K562 (cell line): ENCODE measurements at regions not wholly inside any gene's neighbourhood (a gene's known extent, or its start where the extent isn't known, plus 50 kb on each side); places are given as distances from the start of the nearest gene placed in this dataset.

Experiments used
- ATAC-seq: fragments of 200-7000 bp; cut with Tn5 transposase; 3 replicates; pipeline ENCODE4 v1.9.1; 2020; ENCODE audit warnings: moderate library complexity
- BruUV-seq: library from RNA; stranded (reverse); fragments of 400-500 nt; replicated peaks from 2 replicates; lab custom pipeline; 2021; lab: Mats Ljungman, UMichigan
- CTCF ChIA-PET: fragments of 300-600 bp; formaldehyde crosslinking; extraction: SDS; loops from one replicate; lab custom pipeline; 2021; ENCODE audit warnings: low intra/inter-chr PET ratio; lab: Yijun Ruan, JAX
- POLR2A ChIA-PET: fragments of 300-600, 350-650 bp; sonication (Branson Sonifier 250); formaldehyde crosslinking; extraction: SDS; loops from one replicate; lab custom pipeline; 2021; ENCODE audit warnings: antibody characterized with exemption, inconsistent platforms; lab: Yijun Ruan, JAX
- DNase-seq, 4 experiments: peaks; one replicate each; pipeline versions ENCODE4 v3.0.0 to v3.0.0-alpha.2; 2011 to 2018; ENCODE audit warnings: low spot score in 3 of 4, mixed read lengths in 3 of 4; ENCODE audit errors: extremely low read depth in 1 of 4
- FAIRE-seq: peaks from 2 replicates; lab custom pipeline; 2011; peaks lifted over from hg19 to GRCh38; lab: Jason Lieb, UNC
- H2AFZ ChIP-seq: 2 replicates; pipeline ENCODE4 v1.6.0; 2011; ENCODE audit warnings: low read depth, low read length, control low read depth, inconsistent platforms
- H3K27ac ChIP-seq: fragments of 200-600 bp; 3 replicates; pipeline ENCODE4 v1.8.0; 2011; ENCODE audit warnings: low read depth, mild to moderate bottlenecking, control low read depth, inconsistent platforms, low read length, moderate library complexity, mixed read lengths; ENCODE audit errors: extremely low read depth
- H3K27me3 ChIP-seq, 2 experiments: fragments of 300-600 bp in 1 of 2; 2 replicates in 1 of 2; 3 replicates in 1 of 2; pipeline versions ENCODE4 v1.6.0 to v1.8.0; 2011; ENCODE audit warnings: inconsistent platforms in 2 of 2, low read length in 2 of 2, mild to moderate bottlenecking in 1 of 2, mixed read lengths in 1 of 2, moderate library complexity in 1 of 2; ENCODE audit not compliant: control insufficient read depth in 2 of 2, insufficient read depth in 2 of 2
- H3K36me3 ChIP-seq: fragments of 300-600 bp; 3 replicates; pipeline ENCODE4 v1.8.0; 2011; ENCODE audit warnings: mild to moderate bottlenecking, low read length, inconsistent platforms; ENCODE audit not compliant: control insufficient read depth, insufficient read depth
- H3K4me1 ChIP-seq, 2 experiments: fragments of 200-600 bp in 1 of 2; replicated peaks in 1 of 2; 2 replicates in 1 of 2; 3 replicates in 1 of 2; pipeline versions ENCODE4 v1.5.1 to v1.8.0; 2011; ENCODE audit warnings: inconsistent platforms in 2 of 2, low read length in 2 of 2, mild to moderate bottlenecking in 1 of 2, mixed read lengths in 1 of 2, moderate library complexity in 1 of 2; ENCODE audit not compliant: control insufficient read depth in 2 of 2, insufficient read depth in 2 of 2
- H3K4me2 ChIP-seq: 2 replicates; pipeline ENCODE4 v1.6.1; 2011; ENCODE audit warnings: low read length, control low read depth, inconsistent platforms, mixed read lengths; ENCODE audit not compliant: insufficient read depth
- H3K4me3 ChIP-seq: fragments of 200-600 bp; sonication (generic), shearing (Covaris generic); 2 replicates; pipeline ENCODE4 v1.5.1; 2016; ENCODE audit warnings: control low read depth, inconsistent platforms
- H3K79me2 ChIP-seq: fragments of 200-600 bp; 3 replicates; pipeline ENCODE4 v1.8.0; 2011; ENCODE audit warnings: low read length, inconsistent platforms; ENCODE audit not compliant: control insufficient read depth, insufficient read depth
- H3K9ac ChIP-seq, 2 experiments: 2 replicates each; pipeline versions ENCODE4 v1.6.0 to v1.6.1; 2011; ENCODE audit warnings: low read depth in 2 of 2, low read length in 2 of 2, control low read depth in 1 of 2, inconsistent platforms in 1 of 2, mild to moderate bottlenecking in 1 of 2, mixed read lengths in 1 of 2; ENCODE audit not compliant: insufficient read depth in 1 of 2
- H3K9me1 ChIP-seq: one replicate; pipeline ENCODE4 v1.6.0; 2011; ENCODE audit warnings: inconsistent platforms, mild to moderate bottlenecking, low read length, moderate library complexity; ENCODE audit not compliant: control insufficient read depth, insufficient read depth
- H3K9me3 ChIP-seq: replicated peaks from 2 replicates; pipeline ENCODE4 v1.5.1; 2011; ENCODE audit warnings: low read depth, low read length, inconsistent platforms; ENCODE audit not compliant: control insufficient read depth, insufficient read depth
- H4K20me1 ChIP-seq: replicated peaks from 2 replicates; pipeline ENCODE4 v1.6.1; 2011; ENCODE audit warnings: low read length, inconsistent platforms, mixed read lengths; ENCODE audit not compliant: control insufficient read depth, insufficient read depth
- FOS ChIP-seq: IDR thresholded peaks from 3 replicates; pipeline ENCODE4 v1.6.1; 2011; ENCODE audit not compliant: insufficient read length; ENCODE audit errors: extremely low read depth
- KDM2B ChIP-seq: fragments of 250-450 bp; sonication (Bioruptor Pico); IDR thresholded peaks from 2 replicates; pipeline ENCODE4 v1.8.0; 2021; ENCODE audit warnings: mild to moderate bottlenecking, moderate library complexity
- NCOR1 ChIP-seq: fragments of 450-650 bp; IDR thresholded peaks from 2 replicates; pipeline ENCODE4 v1.6.1; 2016; ENCODE audit warnings: mild to moderate bottlenecking, moderate library complexity
- ZC3H4 ChIP-seq: sonication (generic); formaldehyde crosslinking; IDR thresholded peaks from 2 replicates; pipeline ENCODE4 v1.9.0; 2021; ENCODE audit warnings: missing genetic modification reagents, borderline replicate concordance
- ZNF668 ChIP-seq: fragments of 250-450 bp; sonication (Bioruptor Pico); IDR thresholded peaks from 2 replicates; pipeline ENCODE4 v1.8.0; 2022; ENCODE audit warnings: mild to moderate bottlenecking, inconsistent platforms
- ZNF76 ChIP-seq: fragments of 250-450 bp; sonication (Bioruptor Pico); IDR thresholded peaks from 2 replicates; pipeline ENCODE4 v1.4.0; 2020; ENCODE audit warnings: mild to moderate bottlenecking, moderate library complexity, borderline replicate concordance
- WGBS: fragments of 100-300 bp; shearing (Covaris generic); methylation state at CpG from one replicate; pipeline ENCODE4 v1.1.6; 2016; ENCODE audit warnings: low coverage, mixed read lengths; ENCODE audit not compliant: insufficient coverage; ENCODE audit errors: missing lambda C conversion rate; 5-methylcytosine and 5-hydroxymethylcytosine counted together
- in situ Hi-C: fragments of 300-500 bp; cut with MboI; formaldehyde crosslinking; loops from 4 replicates; pipeline ENCODE4 v1.15.0; 2018; ENCODE audit warnings: inconsistent platforms, mixed read lengths
- intact Hi-C: fragments of 100-400 bp; cut with micrococcal nuclease; formaldehyde crosslinking; loops from 2 replicates; pipeline ENCODE4 v1.14.2; 2022
- TF ChIP-seq, protein P1 (sequence below): fragments of 450-650 bp; IDR thresholded peaks from 2 replicates; pipeline ENCODE4 v1.7.1; 2018; ENCODE audit warnings: mild to moderate bottlenecking, low read depth; ENCODE audit not compliant: partially characterized antibody
- TF ChIP-seq, protein P2 (sequence below): fragments of 250-450 bp; sonication (Bioruptor Pico); IDR thresholded peaks from 2 replicates; pipeline ENCODE4 v1.5.0; 2021; ENCODE audit warnings: mild to moderate bottlenecking, borderline replicate concordance
- TF ChIP-seq, protein P3 (sequence below), 2 experiments: IDR thresholded peaks in 1 of 2; conservative IDR thresholded peaks in 1 of 2; 2 replicates each; pipeline ENCODE4 v1.6.1; 2016; ENCODE audit warnings: low read depth in 2 of 2, mild to moderate bottlenecking in 1 of 2, missing compliant biosample characterization in 1 of 2, missing genetic modification characterization in 1 of 2, moderate library complexity in 1 of 2

DNA sequence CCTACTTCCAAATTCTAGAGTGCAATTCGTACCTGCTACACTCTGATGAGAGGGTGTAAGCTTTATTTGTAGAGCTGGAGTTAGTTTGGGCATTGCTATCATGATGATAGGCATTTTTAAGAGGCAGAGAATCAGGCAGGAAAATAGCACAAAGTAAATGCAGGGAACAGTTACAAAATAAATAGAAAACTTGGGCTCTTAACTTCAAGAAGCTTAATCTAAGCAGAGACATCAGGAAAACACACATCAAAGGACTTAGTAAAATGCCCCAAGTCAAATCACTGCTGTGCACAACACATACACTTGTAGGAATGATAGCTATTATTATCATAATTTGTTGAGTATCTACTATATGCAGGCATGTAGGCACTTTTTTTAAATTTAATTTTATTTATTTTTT, 381.2 kb downstream of the CD83 start:
- no peaks in the 10 kb centered on the region for H4K20me1 ChIP-seq
- no peak overlapping the region for H3K4me2 ChIP-seq
- ATAC-seq (no peak), FAIRE-seq (no peak), DNase-seq (no peak)
- H3K4me1 ChIP-seq = peaks cover 5 to 13% of the 10 kb centered on the region in 2 experiments; a peak in 4 of 5 replicates
- H3K9me1 ChIP-seq = no peaks in the 10 kb centered on the region
- in situ Hi-C loops (no loop called here), intact Hi-C loops (no loop called here)
- H3K4me3 ChIP-seq = no peak overlapping the region
- TF ChIP-seq ZC3H4 (CRISPR knock-in tag) (no peak), KDM2B (no peak), ZNF76 (CRISPR knock-in tag) (no peak), ZNF668 (CRISPR knock-in tag) (no peak), FOS (no peak), NCOR1 (no peak)
- TF ChIP-seq, protein P1, sequence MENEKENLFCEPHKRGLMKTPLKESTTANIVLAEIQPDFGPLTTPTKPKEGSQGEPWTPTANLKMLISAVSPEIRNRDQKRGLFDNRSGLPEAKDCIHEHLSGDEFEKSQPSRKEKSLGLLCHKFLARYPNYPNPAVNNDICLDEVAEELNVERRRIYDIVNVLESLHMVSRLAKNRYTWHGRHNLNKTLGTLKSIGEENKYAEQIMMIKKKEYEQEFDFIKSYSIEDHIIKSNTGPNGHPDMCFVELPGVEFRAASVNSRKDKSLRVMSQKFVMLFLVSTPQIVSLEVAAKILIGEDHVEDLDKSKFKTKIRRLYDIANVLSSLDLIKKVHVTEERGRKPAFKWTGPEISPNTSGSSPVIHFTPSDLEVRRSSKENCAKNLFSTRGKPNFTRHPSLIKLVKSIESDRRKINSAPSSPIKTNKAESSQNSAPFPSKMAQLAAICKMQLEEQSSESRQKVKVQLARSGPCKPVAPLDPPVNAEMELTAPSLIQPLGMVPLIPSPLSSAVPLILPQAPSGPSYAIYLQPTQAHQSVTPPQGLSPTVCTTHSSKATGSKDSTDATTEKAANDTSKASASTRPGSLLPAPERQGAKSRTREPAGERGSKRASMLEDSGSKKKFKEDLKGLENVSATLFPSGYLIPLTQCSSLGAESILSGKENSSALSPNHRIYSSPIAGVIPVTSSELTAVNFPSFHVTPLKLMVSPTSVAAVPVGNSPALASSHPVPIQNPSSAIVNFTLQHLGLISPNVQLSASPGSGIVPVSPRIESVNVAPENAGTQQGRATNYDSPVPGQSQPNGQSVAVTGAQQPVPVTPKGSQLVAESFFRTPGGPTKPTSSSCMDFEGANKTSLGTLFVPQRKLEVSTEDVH = no peak
- TF ChIP-seq, protein P2, sequence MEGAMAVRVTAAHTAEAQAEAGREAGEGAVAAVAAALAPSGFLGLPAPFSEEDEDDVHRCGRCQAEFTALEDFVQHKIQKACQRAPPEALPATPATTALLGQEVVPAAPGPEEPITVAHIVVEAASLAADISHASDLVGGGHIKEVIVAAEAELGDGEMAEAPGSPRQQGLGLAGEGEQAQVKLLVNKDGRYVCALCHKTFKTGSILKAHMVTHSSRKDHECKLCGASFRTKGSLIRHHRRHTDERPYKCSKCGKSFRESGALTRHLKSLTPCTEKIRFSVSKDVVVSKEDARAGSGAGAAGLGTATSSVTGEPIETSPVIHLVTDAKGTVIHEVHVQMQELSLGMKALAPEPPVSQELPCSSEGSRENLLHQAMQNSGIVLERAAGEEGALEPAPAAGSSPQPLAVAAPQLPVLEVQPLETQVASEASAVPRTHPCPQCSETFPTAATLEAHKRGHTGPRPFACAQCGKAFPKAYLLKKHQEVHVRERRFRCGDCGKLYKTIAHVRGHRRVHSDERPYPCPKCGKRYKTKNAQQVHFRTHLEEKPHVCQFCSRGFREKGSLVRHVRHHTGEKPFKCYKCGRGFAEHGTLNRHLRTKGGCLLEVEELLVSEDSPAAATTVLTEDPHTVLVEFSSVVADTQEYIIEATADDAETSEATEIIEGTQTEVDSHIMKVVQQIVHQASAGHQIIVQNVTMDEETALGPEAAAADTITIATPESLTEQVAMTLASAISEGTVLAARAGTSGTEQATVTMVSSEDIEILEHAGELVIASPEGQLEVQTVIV (CRISPR knock-in tag) = no peak
- TF ChIP-seq, protein P3, sequence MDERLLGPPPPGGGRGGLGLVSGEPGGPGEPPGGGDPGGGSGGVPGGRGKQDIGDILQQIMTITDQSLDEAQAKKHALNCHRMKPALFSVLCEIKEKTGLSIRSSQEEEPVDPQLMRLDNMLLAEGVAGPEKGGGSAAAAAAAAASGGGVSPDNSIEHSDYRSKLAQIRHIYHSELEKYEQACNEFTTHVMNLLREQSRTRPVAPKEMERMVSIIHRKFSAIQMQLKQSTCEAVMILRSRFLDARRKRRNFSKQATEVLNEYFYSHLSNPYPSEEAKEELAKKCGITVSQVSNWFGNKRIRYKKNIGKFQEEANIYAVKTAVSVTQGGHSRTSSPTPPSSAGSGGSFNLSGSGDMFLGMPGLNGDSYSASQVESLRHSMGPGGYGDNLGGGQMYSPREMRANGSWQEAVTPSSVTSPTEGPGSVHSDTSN (CRISPR knock-in tag; IDR thresholded peaks at IDR 0.05; ENCODE audit: low read depth) = no peak
- TF ChIP-seq, protein P3 (tag; conservative IDR thresholded peaks at IDR 0.05; ENCODE audit: low read depth) = no peak
- no peak overlapping the region for H3K27ac ChIP-seq
- POLR2A ChIA-PET = interaction anchor here (2.2 kb wide), 1 partner anchor 10 kb away, joined by 9 read pairs; no protein-coding TSS in a partner anchor
- no peaks in the 10 kb centered on the region for H3K36me3 ChIP-seq
- BruUV-seq = no TSS peak
- H3K9ac ChIP-seq = no peak overlapping the region
- CTCF ChIA-PET = no interaction called here
- no peaks in the 10 kb centered on the region for H3K9me3 ChIP-seq
- H2AFZ ChIP-seq = no peak overlapping the region
- 0% methylated on average over 1 of the region's 1 CpG for WGBS
- no peaks in the 10 kb centered on the region for H3K27me3 ChIP-seq
- H3K79me2 ChIP-seq = no peaks in the 10 kb centered on the region
